Endothelial cell of umbilical vein (primary cell): ENCODE measurements at regions not wholly inside any gene's neighbourhood (a gene's known extent, or its start where the extent isn't known, plus 50 kb on each side); places are given as distances from the start of the nearest gene placed in this dataset.

ENCODE experiments used
- CTCF ChIP-seq, 2 donors: IDR thresholded peaks; 1 replicate in 1 of 2; 2 replicates in 1 of 2; pipeline ENCODE4 v1.5.1; 2011; ENCODE audit warnings: low read length in 2 of 2, mild to moderate bottlenecking in 2 of 2, moderate library complexity in 2 of 2, control low read depth in 1 of 2, inconsistent platforms in 1 of 2, low read depth in 1 of 2; ENCODE audit not compliant: insufficient read depth in 1 of 2; ENCODE audit errors: extremely low read depth in 1 of 2
- POLR2A ChIP-seq: IDR thresholded peaks from 2 replicates; pipeline ENCODE4 v1.6.1; 2012; ENCODE audit warnings: low read depth, mild to moderate bottlenecking, control low read depth, low read length

- TF ChIP-seq POLR2A (no peak), CTCF (IDR thresholded peaks at IDR 0.05; ENCODE audit: extremely low read depth in 1 of 2, insufficient read depth in 1 of 2, low read depth in 1 of 2, low read length in 2 of 2) (no peak)
Observed at GRCh38 chr5:112555691-112556090, 136.6 kb upstream of the EPB41L4A start.
